NCI-H226 (cell line): ENCODE measurements at regions not wholly inside any gene's neighbourhood (a gene's known extent, or its start where the extent isn't known, plus 50 kb on each side); places are given as distances from the start of the nearest gene placed in this dataset.
"Not testable (repeated sequence)": the region's sequence is repeated elsewhere in the genome, so short reads cannot be mapped to it uniquely, and the experiment has no call there.

Experiments used
- DNase-seq: peaks from one replicate; pipeline ENCODE4 v3.0.0-alpha.2; 2015

- DNase-seq, result not testable (repeated sequence)
These were observed 96.9 kb downstream of the NPIPB11 start for GRCh38 chr16:29309601-29310000.

- DNase-seq, result no peak
These were observed 97.6 kb downstream of the NPIPB11 start for GRCh38 chr16:29308644-29309546.

GRCh38 chr16:29307598-29308507 lies 98.7 kb downstream of the NPIPB11 start:
- no peak for DNase-seq

- DNase-seq, result no peak
These were observed 99.4 kb downstream of the NPIPB11 start for GRCh38 chr16:29306943-29307597.

GRCh38 chr16:29306201-29306600 lies 100.3 kb downstream of the NPIPB11 start:
- no peak for DNase-seq

- DNase-seq, result not testable (repeated sequence)
These were observed 101.5 kb downstream of the NPIPB11 start for GRCh38 chr16:29305018-29305417.

- DNase-seq, result no peak
These were observed 102.3 kb downstream of the NPIPB11 start for GRCh38 chr16:29304251-29304650.

GRCh38 chr16:29303520-29303919 lies 103.0 kb downstream of the NPIPB11 start:
- DNase-seq, result no peak

GRCh38 chr16:29302976-29303375 lies 103.5 kb downstream of the NPIPB11 start:
- DNase-seq, result no peak

GRCh38 chr16:29302433-29302832 lies 104.1 kb downstream of the NPIPB11 start:
- not testable (repeated sequence) for DNase-seq

GRCh38 chr16:29301662-29302285 lies 104.7 kb downstream of the NPIPB11 start:
- not testable (repeated sequence) for DNase-seq

GRCh38 chr16:29300541-29301535 lies 105.7 kb downstream of the NPIPB11 start:
- not testable (repeated sequence) for DNase-seq

GRCh38 chr16:29300030-29300491 lies 106.5 kb downstream of the NPIPB11 start:
- not testable (repeated sequence) for DNase-seq

- DNase-seq, result not testable (repeated sequence)
These were observed 107.5 kb downstream of the NPIPB11 start for GRCh38 chr16:29298997-29299396.

- DNase-seq, result not testable (repeated sequence)
These were observed 108.2 kb downstream of the NPIPB11 start for GRCh38 chr16:29298307-29298706.

- not testable (repeated sequence) for DNase-seq
These were observed 108.7 kb downstream of the NPIPB11 start for GRCh38 chr16:29297809-29298177.

- DNase-seq, result not testable (repeated sequence)
These were observed 109.2 kb downstream of the NPIPB11 start for GRCh38 chr16:29297144-29297808.

GRCh38 chr16:29296176-29296575 lies 110.3 kb downstream of the NPIPB11 start:
- not testable (repeated sequence) for DNase-seq

GRCh38 chr16:29294951-29295795 lies 111.3 kb downstream of the NPIPB11 start:
- not testable (repeated sequence) for DNase-seq
